GM12864 (cell line): ENCODE measurements at regions not wholly inside any gene's neighbourhood (a gene's known extent, or its start where the extent isn't known, plus 50 kb on each side); places are given as distances from the start of the nearest gene placed in this dataset.

Experiments
- DNase-seq: peaks from one replicate; pipeline ENCODE4 v3.0.0-alpha.2; 2011; ENCODE audit warnings: low read depth
- H3K4me3 ChIP-seq: 2 replicates; pipeline ENCODE4 v1.5.1; 2011; ENCODE audit warnings: mild to moderate bottlenecking, low read depth, low read length, control low read depth
- CTCF ChIP-seq: IDR thresholded peaks from 2 replicates; pipeline ENCODE4 v1.5.1; 2011; ENCODE audit warnings: low read depth, mild to moderate bottlenecking, moderate library complexity, low read length, control low read depth, inconsistent platforms; ENCODE audit errors: missing control alignments

- no peak overlapping the region for H3K4me3 ChIP-seq
- TF ChIP-seq CTCF = no peak
- no peak for DNase-seq
Measured at GRCh38 chr13:33642374-33643065, 175.4 kb upstream of the RFC3 start.

GRCh38 chr13:33644581-33645543 lies 173.1 kb upstream of the RFC3 start:
- no peak for TF ChIP-seq CTCF
- no peak for DNase-seq
- H3K4me3 ChIP-seq = no peak overlapping the region

- DNase-seq = no peak
- TF ChIP-seq CTCF = no peak
Measured at GRCh38 chr13:33645591-33646554, 172.1 kb upstream of the RFC3 start.

GRCh38 chr13:33649212-33649878 lies 168.6 kb upstream of the RFC3 start:
- DNase-seq = no peak
- H3K4me3 ChIP-seq = no peak overlapping the region
- TF ChIP-seq CTCF = no peak

More at GRCh38 chr13:33645591-33646554, 172.1 kb upstream of the RFC3 start:
- H3K4me3 ChIP-seq = no peak overlapping the region

GRCh38 chr13:33651766-33652165 lies 166.2 kb upstream of the RFC3 start:
- no peak for DNase-seq
- H3K4me3 ChIP-seq = no peak overlapping the region
- no peak for TF ChIP-seq CTCF

- TF ChIP-seq CTCF = no peak
- no peak overlapping the region for H3K4me3 ChIP-seq
- no peak for DNase-seq
Measured at GRCh38 chr13:33657274-33657673, 160.7 kb upstream of the RFC3 start.
